Testis (tissue), 2 donors: ENCODE measurements at regions not wholly inside any gene's neighbourhood (a gene's known extent, or its start where the extent isn't known, plus 50 kb on each side); places are given as distances from the start of the nearest gene placed in this dataset.

Source experiments
- CTCF ChIP-seq, 3 experiments: fragments of 450-650 bp in 2 of 3; fragments of 200-600 bp in 1 of 3; sonication (generic) in 1 of 3; IDR thresholded peaks; one replicate each; pipeline ENCODE4 v1.5.1; 2016 to 2019; ENCODE audit warnings: antibody characterized with exemption in 3 of 3, mild to moderate bottlenecking in 2 of 3, moderate library complexity in 1 of 3
- POLR2A ChIP-seq: fragments of 450-650 bp; IDR thresholded peaks from one replicate; pipeline ENCODE4 v1.6.1; 2017; ENCODE audit warnings: antibody characterized with exemption, mild to moderate bottlenecking, moderate library complexity

- TF ChIP-seq CTCF (IDR thresholded peaks at IDR 0.05) (no peak), POLR2A (no peak)
Observed at GRCh38 chr9:88747768-88748167, 212.8 kb downstream of the NXNL2 start.
